ENCODE measurements at regions not wholly inside any gene's neighbourhood (a gene's known extent, or its start where the extent isn't known, plus 50 kb on each side); places are given as distances from the start of the nearest gene placed in this dataset.

- TF ChIP-seq FOS (IDR thresholded peaks at IDR 0.05; ENCODE audit: borderline replicate concordance, insufficient read depth, low read length) (no peak), CTCF (IDR thresholded peaks at IDR 0.05; ENCODE audit: extremely low read depth in 1 of 2, insufficient read depth in 1 of 2, low read depth in 1 of 2, low read length in 2 of 2) (no peak), MYC (IDR thresholded peaks at IDR 0.05; ENCODE audit: low read depth, low read length) (no peak)
Measured at GRCh38 chrX:14164828-14165227, 135.1 kb upstream of the GEMIN8 start.

Measured in endothelial cell of umbilical vein (primary cell).